22Rv1 (cell line): ENCODE measurements at regions not wholly inside any gene's neighbourhood (a gene's known extent, or its start where the extent isn't known, plus 50 kb on each side); places are given as distances from the start of the nearest gene placed in this dataset.

ENCODE experiments used
- ZFX ChIP-seq: fragments of 450-650 bp; IDR thresholded peaks from 2 replicates; pipeline ENCODE4 v1.6.1; 2017; ENCODE audit warnings: antibody characterized with exemption, borderline replicate concordance
- TF ChIP-seq, protein P1 (sequence below): fragments of 450-650 bp; IDR thresholded peaks from 2 replicates; pipeline ENCODE4 v1.5.1; 2017; ENCODE audit warnings: mild to moderate bottlenecking

DNA sequence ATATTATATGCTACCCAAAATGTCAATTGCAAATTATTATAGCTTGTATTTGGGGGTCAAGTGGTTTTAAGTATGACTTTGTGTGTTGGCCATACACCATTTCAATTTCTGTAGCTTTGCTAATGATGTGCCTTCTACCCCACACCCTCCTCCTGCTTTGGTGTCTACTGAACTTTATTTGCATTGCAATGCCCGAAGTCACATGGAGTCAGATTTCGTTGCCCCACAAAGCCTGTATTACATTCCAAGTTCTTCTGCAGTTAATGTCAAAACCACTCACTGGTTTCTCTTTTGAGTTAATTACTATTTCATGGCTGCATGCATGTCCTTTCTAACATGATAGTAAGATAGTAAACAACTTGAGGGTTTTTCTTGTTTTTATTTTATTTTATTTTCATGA, 528.9 kb downstream of the RIT2 start:
- TF ChIP-seq, protein P1, sequence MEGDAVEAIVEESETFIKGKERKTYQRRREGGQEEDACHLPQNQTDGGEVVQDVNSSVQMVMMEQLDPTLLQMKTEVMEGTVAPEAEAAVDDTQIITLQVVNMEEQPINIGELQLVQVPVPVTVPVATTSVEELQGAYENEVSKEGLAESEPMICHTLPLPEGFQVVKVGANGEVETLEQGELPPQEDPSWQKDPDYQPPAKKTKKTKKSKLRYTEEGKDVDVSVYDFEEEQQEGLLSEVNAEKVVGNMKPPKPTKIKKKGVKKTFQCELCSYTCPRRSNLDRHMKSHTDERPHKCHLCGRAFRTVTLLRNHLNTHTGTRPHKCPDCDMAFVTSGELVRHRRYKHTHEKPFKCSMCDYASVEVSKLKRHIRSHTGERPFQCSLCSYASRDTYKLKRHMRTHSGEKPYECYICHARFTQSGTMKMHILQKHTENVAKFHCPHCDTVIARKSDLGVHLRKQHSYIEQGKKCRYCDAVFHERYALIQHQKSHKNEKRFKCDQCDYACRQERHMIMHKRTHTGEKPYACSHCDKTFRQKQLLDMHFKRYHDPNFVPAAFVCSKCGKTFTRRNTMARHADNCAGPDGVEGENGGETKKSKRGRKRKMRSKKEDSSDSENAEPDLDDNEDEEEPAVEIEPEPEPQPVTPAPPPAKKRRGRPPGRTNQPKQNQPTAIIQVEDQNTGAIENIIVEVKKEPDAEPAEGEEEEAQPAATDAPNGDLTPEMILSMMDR: no peak
- TF ChIP-seq ZFX: no peak
